A673 (cell line): ENCODE measurements at regions not wholly inside any gene's neighbourhood (a gene's known extent, or its start where the extent isn't known, plus 50 kb on each side); places are given as distances from the start of the nearest gene placed in this dataset.

Source experiments
- EZH2 ChIP-seq: fragments of 200-600 bp; sonication (generic); IDR thresholded peaks from 2 replicates; pipeline ENCODE4 v1.6.1; 2017; ENCODE audit warnings: borderline replicate concordance, low read depth, mild to moderate bottlenecking, mixed read lengths, antibody characterized with exemption, low read length; ENCODE audit not compliant: poor library complexity, severe bottlenecking
- TF ChIP-seq, protein P1 (sequence below): fragments of 300-800, 200-600 bp; sonication (generic); conservative IDR thresholded peaks from 2 replicates; pipeline ENCODE4 v1.5.1; 2017; ENCODE audit warnings: low read depth, mild to moderate bottlenecking, antibody characterized with exemption, low read length, moderate library complexity, mixed read lengths

DNA sequence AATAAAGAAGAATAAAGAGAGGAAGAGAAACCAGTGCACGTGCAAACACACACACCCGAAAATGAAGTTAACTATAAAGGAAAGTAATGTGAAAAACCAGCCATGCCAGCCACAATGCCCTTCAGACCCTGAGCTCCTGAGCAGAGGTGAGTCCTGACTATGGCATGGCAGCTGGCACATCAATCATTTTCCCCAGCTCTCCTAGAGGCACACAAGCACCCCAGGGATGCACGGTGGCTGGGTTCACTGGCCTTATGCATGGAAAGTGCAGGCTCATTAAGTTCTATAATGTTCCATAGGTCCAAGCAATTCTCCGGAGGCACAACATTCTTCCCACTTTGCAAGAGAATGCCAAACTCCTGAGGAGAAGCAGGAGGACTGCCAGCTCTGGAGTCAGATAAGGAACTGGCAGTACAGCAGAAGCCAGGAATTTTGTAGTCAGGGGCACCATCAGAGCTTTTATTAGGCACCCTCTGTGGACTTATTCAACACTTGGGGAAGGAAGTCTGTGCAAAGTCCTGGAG is 175.0 kb upstream of the PRDM1 start:
- TF ChIP-seq, protein P1, sequence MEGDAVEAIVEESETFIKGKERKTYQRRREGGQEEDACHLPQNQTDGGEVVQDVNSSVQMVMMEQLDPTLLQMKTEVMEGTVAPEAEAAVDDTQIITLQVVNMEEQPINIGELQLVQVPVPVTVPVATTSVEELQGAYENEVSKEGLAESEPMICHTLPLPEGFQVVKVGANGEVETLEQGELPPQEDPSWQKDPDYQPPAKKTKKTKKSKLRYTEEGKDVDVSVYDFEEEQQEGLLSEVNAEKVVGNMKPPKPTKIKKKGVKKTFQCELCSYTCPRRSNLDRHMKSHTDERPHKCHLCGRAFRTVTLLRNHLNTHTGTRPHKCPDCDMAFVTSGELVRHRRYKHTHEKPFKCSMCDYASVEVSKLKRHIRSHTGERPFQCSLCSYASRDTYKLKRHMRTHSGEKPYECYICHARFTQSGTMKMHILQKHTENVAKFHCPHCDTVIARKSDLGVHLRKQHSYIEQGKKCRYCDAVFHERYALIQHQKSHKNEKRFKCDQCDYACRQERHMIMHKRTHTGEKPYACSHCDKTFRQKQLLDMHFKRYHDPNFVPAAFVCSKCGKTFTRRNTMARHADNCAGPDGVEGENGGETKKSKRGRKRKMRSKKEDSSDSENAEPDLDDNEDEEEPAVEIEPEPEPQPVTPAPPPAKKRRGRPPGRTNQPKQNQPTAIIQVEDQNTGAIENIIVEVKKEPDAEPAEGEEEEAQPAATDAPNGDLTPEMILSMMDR: no peak
- TF ChIP-seq EZH2: no peak
